ENCODE measurements at regions not wholly inside any gene's neighbourhood (a gene's known extent, or its start where the extent isn't known, plus 50 kb on each side); places are given as distances from the start of the nearest gene placed in this dataset.

- TF ChIP-seq CTCF (IDR thresholded peaks at IDR 0.05; ENCODE audit: low read depth, low read length): no peak
- TF ChIP-seq POLR2A (IDR thresholded peaks at IDR 0.05; ENCODE audit: extremely low read depth, insufficient read length): no peak
- TF ChIP-seq MYC (IDR thresholded peaks at IDR 0.05; ENCODE audit: low read depth, low read length): no peak
Observed at GRCh38 chr5:100974082-100974481, 71.0 kb upstream of the ST8SIA4 start.
